IPS-20b (cell line): ENCODE measurements at regions not wholly inside any gene's neighbourhood (a gene's known extent, or its start where the extent isn't known, plus 50 kb on each side); places are given as distances from the start of the nearest gene placed in this dataset.

Experiments used
- H3K27ac ChIP-seq: one replicate; pipeline ENCODE4 v1.5.1; 2013; ENCODE audit warnings: low read length
- H3K27me3 ChIP-seq: 2 replicates; pipeline ENCODE4 v1.6.1; 2013; ENCODE audit warnings: mild to moderate bottlenecking, low read length, inconsistent platforms; ENCODE audit not compliant: insufficient read depth
- H3K36me3 ChIP-seq: 2 replicates; pipeline ENCODE4 v1.6.1; 2013; ENCODE audit warnings: low read depth, mild to moderate bottlenecking, inconsistent platforms, low read length, moderate library complexity; ENCODE audit not compliant: insufficient read depth
- H3K4me1 ChIP-seq: 2 replicates; pipeline ENCODE4 v1.6.1; 2013; ENCODE audit warnings: mild to moderate bottlenecking, control low read depth, inconsistent platforms, low read length, moderate library complexity; ENCODE audit not compliant: insufficient read depth
- H3K4me3 ChIP-seq: 2 replicates; pipeline ENCODE4 v1.5.1; 2013; ENCODE audit warnings: mild to moderate bottlenecking, low read length, inconsistent platforms
- H3K9ac ChIP-seq: 2 replicates; pipeline ENCODE4 v1.6.1; 2013; ENCODE audit warnings: low read depth, mild to moderate bottlenecking, inconsistent platforms, low read length, moderate library complexity
- H3K9me3 ChIP-seq: 2 replicates; pipeline ENCODE4 v1.6.1; 2013; ENCODE audit warnings: mild to moderate bottlenecking, low read depth, low read length, inconsistent platforms; ENCODE audit not compliant: insufficient read depth

GRCh38 chr9:126116351-126117157, 210.1 kb upstream of the MVB12B start:
- Histone ChIP-seq H3K27me3 (no peaks in the 10 kb centered on the region; the same call in 1 of the 2 replicates), H3K36me3 (no peaks in the 10 kb centered on the region), H3K4me1 (no peaks in the 10 kb centered on the region), H3K9me3 (no peaks in the 10 kb centered on the region), H3K9ac (no peak overlapping the region), H3K27ac (no peak overlapping the region), H3K4me3 (no peak overlapping the region)

- no peaks in the 10 kb centered on the region for H3K9me3 ChIP-seq
- no peak overlapping the region for H3K9ac ChIP-seq
- H3K4me3 ChIP-seq, result no peak overlapping the region
- no peak overlapping the region for H3K27ac ChIP-seq
- no peaks in the 10 kb centered on the region; the same call in 1 of the 2 replicates for H3K27me3 ChIP-seq
- H3K36me3 ChIP-seq, result no peaks in the 10 kb centered on the region
- no peaks in the 10 kb centered on the region for H3K4me1 ChIP-seq
Measured at GRCh38 chr9:126117158-126117425, 209.5 kb upstream of the MVB12B start.

- H3K9me3 ChIP-seq, result no peaks in the 10 kb centered on the region
- no peaks in the 10 kb centered on the region for H3K4me1 ChIP-seq
- H3K27me3 ChIP-seq, result no peaks in the 10 kb centered on the region; the same call in 1 of the 2 replicates
- no peak overlapping the region for H3K27ac ChIP-seq
- H3K9ac ChIP-seq, result no peak overlapping the region
- H3K36me3 ChIP-seq, result no peaks in the 10 kb centered on the region
- no peak overlapping the region for H3K4me3 ChIP-seq
Measured at GRCh38 chr9:126117631-126118030, 209.0 kb upstream of the MVB12B start.

- Histone ChIP-seq H3K4me1 (no peaks in the 10 kb centered on the region), H3K4me3 (no peak overlapping the region), H3K27me3 (no peaks in the 10 kb centered on the region; the same call in 1 of the 2 replicates), H3K27ac (no peak overlapping the region), H3K9me3 (no peaks in the 10 kb centered on the region), H3K36me3 (no peaks in the 10 kb centered on the region), H3K9ac (no peak overlapping the region)
Measured at GRCh38 chr9:126119731-126120130, 206.9 kb upstream of the MVB12B start.

GRCh38 chr9:126122901-126123616, 203.6 kb upstream of the MVB12B start:
- H3K36me3 ChIP-seq, result no peaks in the 10 kb centered on the region
- H3K4me1 ChIP-seq, result no peaks in the 10 kb centered on the region
- H3K9ac ChIP-seq, result no peak overlapping the region
- no peaks in the 10 kb centered on the region for H3K9me3 ChIP-seq
- H3K27ac ChIP-seq, result no peak overlapping the region
- H3K27me3 ChIP-seq, result no peaks in the 10 kb centered on the region
- no peak overlapping the region for H3K4me3 ChIP-seq

- H3K36me3 ChIP-seq, result no peaks in the 10 kb centered on the region
- no peaks in the 10 kb centered on the region for H3K9me3 ChIP-seq
- no peaks in the 10 kb centered on the region for H3K27me3 ChIP-seq
- H3K4me1 ChIP-seq, result no peaks in the 10 kb centered on the region
- no peak overlapping the region for H3K4me3 ChIP-seq
- H3K9ac ChIP-seq, result no peak overlapping the region
- H3K27ac ChIP-seq, result no peak overlapping the region
Measured at GRCh38 chr9:126123927-126124326, 202.7 kb upstream of the MVB12B start.

GRCh38 chr9:126125177-126125576, 201.5 kb upstream of the MVB12B start:
- Histone ChIP-seq H3K36me3 (no peaks in the 10 kb centered on the region), H3K27me3 (no peaks in the 10 kb centered on the region; the same call in 1 of the 2 replicates), H3K4me3 (no peak overlapping the region), H3K27ac (no peak overlapping the region), H3K4me1 (no peaks in the 10 kb centered on the region), H3K9ac (no peak overlapping the region), H3K9me3 (no peaks in the 10 kb centered on the region)

- H3K36me3 ChIP-seq, result no peaks in the 10 kb centered on the region
- H3K4me1 ChIP-seq, result no peaks in the 10 kb centered on the region
- H3K27me3 ChIP-seq, result no peaks in the 10 kb centered on the region; the same call in 1 of the 2 replicates
Measured at GRCh38 chr9:126125577-126125976, 201.1 kb upstream of the MVB12B start.

GRCh38 chr9:126125992-126126409, 200.6 kb upstream of the MVB12B start:
- Histone ChIP-seq H3K27ac (no peak overlapping the region), H3K4me1 (no peaks in the 10 kb centered on the region), H3K27me3 (no peaks in the 10 kb centered on the region; the same call in 1 of the 2 replicates), H3K9ac (no peak overlapping the region), H3K36me3 (no peaks in the 10 kb centered on the region), H3K4me3 (no peak overlapping the region), H3K9me3 (no peaks in the 10 kb centered on the region)

More at GRCh38 chr9:126125577-126125976, 201.1 kb upstream of the MVB12B start:
- H3K27ac ChIP-seq, result no peak overlapping the region
- H3K9ac ChIP-seq, result no peak overlapping the region
- H3K9me3 ChIP-seq, result no peaks in the 10 kb centered on the region
- H3K4me3 ChIP-seq, result no peak overlapping the region

GRCh38 chr9:126126807-126127206, 199.8 kb upstream of the MVB12B start:
- H3K27ac ChIP-seq, result no peak overlapping the region
- H3K36me3 ChIP-seq, result no peaks in the 10 kb centered on the region
- no peak overlapping the region for H3K4me3 ChIP-seq
- H3K9me3 ChIP-seq, result no peaks in the 10 kb centered on the region
- no peaks in the 10 kb centered on the region; the same call in 1 of the 2 replicates for H3K27me3 ChIP-seq
- H3K9ac ChIP-seq, result no peak overlapping the region
- H3K4me1 ChIP-seq, result no peaks in the 10 kb centered on the region

- H3K4me3 ChIP-seq, result no peak overlapping the region
- peaks cover under 1% of the 10 kb centered on the region; the same call in 1 of the 2 replicates for H3K9me3 ChIP-seq
- no peaks in the 10 kb centered on the region for H3K36me3 ChIP-seq
- no peak overlapping the region for H3K27ac ChIP-seq
- no peaks in the 10 kb centered on the region for H3K4me1 ChIP-seq
- H3K9ac ChIP-seq, result no peak overlapping the region
- no peaks in the 10 kb centered on the region; the same call in 1 of the 2 replicates for H3K27me3 ChIP-seq
Measured at GRCh38 chr9:126127591-126127990, 199.0 kb upstream of the MVB12B start.
